ENCODE measurements at regions not wholly inside any gene's neighbourhood (a gene's known extent, or its start where the extent isn't known, plus 50 kb on each side); places are given as distances from the start of the nearest gene placed in this dataset.

- no peak overlapping the region for H3K4me3 ChIP-seq
- H3K4me1 ChIP-seq: peaks cover 0 to 3% (median 0%) of the 10 kb centered on the region in 4 donors
- WGBS, 2 donors: 62 to 63% methylated on average over 4 of the region's 4 CpGs
- no peak for TF ChIP-seq POLR2AphosphoS5 (IDR thresholded peaks at IDR 0.05)
- no peaks in the 10 kb centered on the region for H3K9me3 ChIP-seq
- ATAC-seq (ENCODE audit: low FRiP score in 2 of 2) (peak; percentile 26 to 80), DNase-seq (no peak)
- no peak overlapping the region for H3K27ac ChIP-seq
- H3K36me3 ChIP-seq: no peaks in the 10 kb centered on the region
- no peaks in the 10 kb centered on the region for H3K27me3 ChIP-seq
Observed at GRCh38 chr2:217412721-217413120, 552.9 kb upstream of the TNP1 start.

DNA sequence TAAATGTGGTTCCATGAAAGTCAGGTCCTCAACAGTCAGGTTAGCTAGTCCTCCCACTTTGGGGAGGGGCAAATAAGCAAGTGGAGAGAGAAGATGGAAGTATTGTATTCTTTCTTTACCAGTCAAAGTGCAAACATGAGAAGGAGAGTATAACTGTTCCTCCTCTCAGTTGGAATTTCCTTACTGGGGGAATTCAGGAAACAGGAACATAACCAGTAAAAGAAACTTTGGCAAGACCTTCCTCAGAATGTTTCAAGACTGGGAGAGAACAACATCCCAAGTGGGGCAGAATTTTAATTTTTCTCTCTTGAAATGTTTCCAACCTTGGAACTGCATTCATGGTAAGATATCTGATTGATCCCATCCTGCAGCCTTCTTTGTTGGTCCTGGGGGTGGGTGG, 552.4 kb upstream of the TNP1 start:
- Histone ChIP-seq H3K27me3 (no peaks in the 10 kb centered on the region), H3K27ac (no peak overlapping the region), H3K4me1 (peaks cover 0 to 3% (median 0%) of the 10 kb centered on the region in 4 donors), H3K4me3 (no peak overlapping the region), H3K9me3 (no peaks in the 10 kb centered on the region), H3K36me3 (no peaks in the 10 kb centered on the region)
- peak in 1 of 2 donors; percentile 10 for ATAC-seq (ENCODE audit: low FRiP score in 2 of 2)
- no peak for DNase-seq
- no peak for TF ChIP-seq POLR2A (IDR thresholded peaks at IDR 0.05)
- TF ChIP-seq POLR2AphosphoS5 (IDR thresholded peaks at IDR 0.05): no peak
- TF ChIP-seq, protein P1, sequence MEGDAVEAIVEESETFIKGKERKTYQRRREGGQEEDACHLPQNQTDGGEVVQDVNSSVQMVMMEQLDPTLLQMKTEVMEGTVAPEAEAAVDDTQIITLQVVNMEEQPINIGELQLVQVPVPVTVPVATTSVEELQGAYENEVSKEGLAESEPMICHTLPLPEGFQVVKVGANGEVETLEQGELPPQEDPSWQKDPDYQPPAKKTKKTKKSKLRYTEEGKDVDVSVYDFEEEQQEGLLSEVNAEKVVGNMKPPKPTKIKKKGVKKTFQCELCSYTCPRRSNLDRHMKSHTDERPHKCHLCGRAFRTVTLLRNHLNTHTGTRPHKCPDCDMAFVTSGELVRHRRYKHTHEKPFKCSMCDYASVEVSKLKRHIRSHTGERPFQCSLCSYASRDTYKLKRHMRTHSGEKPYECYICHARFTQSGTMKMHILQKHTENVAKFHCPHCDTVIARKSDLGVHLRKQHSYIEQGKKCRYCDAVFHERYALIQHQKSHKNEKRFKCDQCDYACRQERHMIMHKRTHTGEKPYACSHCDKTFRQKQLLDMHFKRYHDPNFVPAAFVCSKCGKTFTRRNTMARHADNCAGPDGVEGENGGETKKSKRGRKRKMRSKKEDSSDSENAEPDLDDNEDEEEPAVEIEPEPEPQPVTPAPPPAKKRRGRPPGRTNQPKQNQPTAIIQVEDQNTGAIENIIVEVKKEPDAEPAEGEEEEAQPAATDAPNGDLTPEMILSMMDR (IDR thresholded peaks at IDR 0.05): no peak
- TF ChIP-seq EP300 (IDR thresholded peaks at IDR 0.05): no peak

- no peaks in the 10 kb centered on the region for H3K9me3 ChIP-seq
- H3K27ac ChIP-seq: no peak overlapping the region
- no peaks in the 10 kb centered on the region for H3K27me3 ChIP-seq
- H3K36me3 ChIP-seq: no peaks in the 10 kb centered on the region
- H3K4me1 ChIP-seq: peaks cover 0 to 3% (median 0%) of the 10 kb centered on the region in 4 donors
- ATAC-seq (ENCODE audit: low FRiP score in 2 of 2) (no peak), DNase-seq (no peak)
- TF ChIP-seq, protein P1 (IDR thresholded peaks at IDR 0.05): no peak
- TF ChIP-seq POLR2AphosphoS5 (IDR thresholded peaks at IDR 0.05): no peak
- no peak for TF ChIP-seq POLR2A (IDR thresholded peaks at IDR 0.05)
- no peak for TF ChIP-seq EP300 (IDR thresholded peaks at IDR 0.05)
- WGBS, 2 donors: 85 to 88% methylated on average over 2 of the region's 2 CpGs
- H3K4me3 ChIP-seq: no peak overlapping the region
Observed at GRCh38 chr2:217410681-217410960, 550.8 kb upstream of the TNP1 start.

- ATAC-seq (ENCODE audit: low FRiP score in 2 of 2): peak in 1 of 2 donors; percentile 16
- 64 to 76% methylated on average over 2 of the region's 2 CpGs for WGBS, 2 donors
- no peak for DNase-seq
- Histone ChIP-seq H3K4me1 (peaks cover 0 to 3% (median 0%) of the 10 kb centered on the region in 4 donors), H3K4me3 (no peak overlapping the region), H3K27ac (no peak overlapping the region), H3K27me3 (no peaks in the 10 kb centered on the region), H3K36me3 (no peaks in the 10 kb centered on the region), H3K9me3 (no peaks in the 10 kb centered on the region)
- no peak for TF ChIP-seq POLR2AphosphoS5 (IDR thresholded peaks at IDR 0.05)
- TF ChIP-seq EP300 (IDR thresholded peaks at IDR 0.05): no peak
- no peak for TF ChIP-seq POLR2A (IDR thresholded peaks at IDR 0.05)
- TF ChIP-seq, protein P1 (IDR thresholded peaks at IDR 0.05): no peak
Observed at GRCh38 chr2:217409949-217410680, 550.3 kb upstream of the TNP1 start.

DNA sequence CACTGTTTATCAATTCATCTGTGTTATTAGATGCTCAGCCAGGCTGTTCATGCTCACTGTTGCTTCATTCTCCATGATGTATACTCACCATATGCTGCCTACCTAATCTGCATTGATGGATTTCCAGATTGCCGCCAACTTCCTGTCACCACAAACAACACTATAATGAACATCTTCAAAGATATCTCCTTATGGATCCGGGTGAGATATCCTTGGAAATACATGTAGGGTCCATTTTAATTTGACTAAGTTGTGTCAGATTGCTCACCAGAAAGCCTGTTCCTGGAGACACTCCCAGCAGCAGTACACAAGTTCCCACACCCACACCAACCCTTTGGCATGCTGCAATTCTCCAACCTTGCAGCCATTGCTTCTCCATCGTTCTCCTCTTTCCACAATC, 547.5 kb upstream of the TNP1 start:
- H3K36me3 ChIP-seq: no peaks in the 10 kb centered on the region
- ATAC-seq (ENCODE audit: low FRiP score in 2 of 2) (no peak), DNase-seq (no peak)
- no peak overlapping the region for H3K27ac ChIP-seq
- no peaks in the 10 kb centered on the region for H3K27me3 ChIP-seq
- TF ChIP-seq EP300 (IDR thresholded peaks at IDR 0.05) (no peak), POLR2A (IDR thresholded peaks at IDR 0.05) (no peak), POLR2AphosphoS5 (IDR thresholded peaks at IDR 0.05) (no peak)
- TF ChIP-seq, protein P1 (IDR thresholded peaks at IDR 0.05): no peak
- peaks cover 0 to under 1% (median 0%) of the 10 kb centered on the region in 4 donors for H3K4me1 ChIP-seq
- H3K9me3 ChIP-seq: no peaks in the 10 kb centered on the region
- H3K4me3 ChIP-seq: no peak overlapping the region
- WGBS, 2 donors: 81 to 91% methylated on average over 3 of the region's 3 CpGs
